ENCODE measurements at regions not wholly inside any gene's neighbourhood (a gene's known extent, or its start where the extent isn't known, plus 50 kb on each side); places are given as distances from the start of the nearest gene placed in this dataset.

GRCh38 chr6:126529637-126530362 lies 189.9 kb downstream of the CENPW start:
- no peak for DNase-seq

- DNase-seq, result no peak
These were observed 190.9 kb downstream of the CENPW start for GRCh38 chr6:126530775-126531174.

- no peak for DNase-seq
These were observed 191.4 kb downstream of the CENPW start for GRCh38 chr6:126531286-126531685.

- DNase-seq, result no peak
These were observed 191.9 kb downstream of the CENPW start for GRCh38 chr6:126531840-126532239.

GRCh38 chr6:126534401-126534800 lies 194.5 kb downstream of the CENPW start:
- DNase-seq, result no peak

GRCh38 chr6:126535138-126535537 lies 195.2 kb downstream of the CENPW start:
- no peak for DNase-seq

- no peak for DNase-seq
These were observed 195.7 kb downstream of the CENPW start for GRCh38 chr6:126535595-126535994.

GRCh38 chr6:126537061-126537816 lies 197.3 kb downstream of the CENPW start:
- DNase-seq, result no peak

- DNase-seq, result no peak
These were observed 199.1 kb downstream of the CENPW start for GRCh38 chr6:126539022-126539421.

GRCh38 chr6:126540161-126540560 lies 200.2 kb downstream of the CENPW start:
- DNase-seq, result no peak

- DNase-seq, result no peak
These were observed 202.0 kb downstream of the CENPW start for GRCh38 chr6:126541806-126542491.

- no peak for DNase-seq
These were observed 206.7 kb downstream of the CENPW start for GRCh38 chr6:126546541-126547120.

- no peak for DNase-seq
These were observed 208.4 kb downstream of the CENPW start for GRCh38 chr6:126548300-126548699.

GRCh38 chr6:126550323-126550722 lies 210.4 kb downstream of the CENPW start:
- no peak for DNase-seq

GRCh38 chr6:126551832-126552231 lies 211.9 kb downstream of the CENPW start:
- no peak for DNase-seq

GRCh38 chr6:126553854-126554253 lies 213.9 kb downstream of the CENPW start:
- DNase-seq, result no peak

- no peak for DNase-seq
These were observed 230.6 kb downstream of the CENPW start for GRCh38 chr6:126570507-126570906.

GRCh38 chr6:126574301-126574700 lies 234.4 kb downstream of the CENPW start:
- DNase-seq, result no peak

GRCh38 chr6:126581316-126581715 lies 241.4 kb downstream of the CENPW start:
- no peak for DNase-seq

GRCh38 chr6:126600258-126600916 lies 260.5 kb downstream of the CENPW start:
- no peak for DNase-seq

GRCh38 chr6:126603410-126603809 lies 263.5 kb downstream of the CENPW start:
- no peak for DNase-seq

GRCh38 chr6:126605089-126605488 lies 265.2 kb downstream of the CENPW start:
- no peak for DNase-seq
